Prostate gland (tissue), 2 donors: ENCODE measurements at regions not wholly inside any gene's neighbourhood (a gene's known extent, or its start where the extent isn't known, plus 50 kb on each side); places are given as distances from the start of the nearest gene placed in this dataset.

ENCODE experiments used
- DNase-seq: peaks from one replicate; pipeline ENCODE4 v3.0.0-alpha.2; 2019; ENCODE audit warnings: low spot score
- H3K27ac ChIP-seq, 2 donors: fragments of 200-600 bp; sonication (generic); 2 replicates each; pipeline ENCODE4 v1.5.1; 2017 to 2019
- H3K27me3 ChIP-seq: fragments of 200-600 bp; sonication (generic); replicated peaks from 2 replicates; pipeline ENCODE4 v1.5.1; 2019; ENCODE audit not compliant: insufficient read depth
- H3K36me3 ChIP-seq, 2 donors: fragments of 200-600 bp; sonication (generic); 1 replicate in 1 of 2; 2 replicates in 1 of 2; pipeline versions ENCODE4 v1.5.1 to v1.8.1; 2017 to 2019
- H3K4me1 ChIP-seq: fragments of 200-600 bp; sonication (generic); replicated peaks from 2 replicates; pipeline ENCODE4 v1.5.1; 2019
- H3K4me3 ChIP-seq, 2 donors: fragments of 200-600 bp; sonication (generic); 2 replicates each; pipeline ENCODE4 v1.5.1; 2017 to 2019
- H3K9me3 ChIP-seq: fragments of 200-600 bp; sonication (generic); 2 replicates; pipeline ENCODE4 v1.5.1; 2017
- CTCF ChIP-seq, 4 experiments: fragments of 200-600 bp in 2 of 4; fragments of 450-650 bp in 2 of 4; sonication (generic) in 2 of 4; IDR thresholded peaks; 1 replicate in 3 of 4; 2 replicates in 1 of 4; pipeline ENCODE4 v1.5.1; 2016 to 2019; ENCODE audit warnings: antibody characterized with exemption in 4 of 4, mild to moderate bottlenecking in 2 of 4, moderate library complexity in 2 of 4
- POLR2A ChIP-seq: fragments of 450-650 bp; IDR thresholded peaks from one replicate; pipeline ENCODE4 v1.6.1; 2016; ENCODE audit warnings: antibody characterized with exemption, mild to moderate bottlenecking
- POLR2AphosphoS5 ChIP-seq: sonication (generic); formaldehyde crosslinking; IDR thresholded peaks from one replicate; pipeline ENCODE4 v1.6.1; 2017; ENCODE audit warnings: antibody characterized with exemption
- WGBS: methylation state at CpG from one replicate; pipeline ENCODE4 v1.1.5; 2018; 5-methylcytosine and 5-hydroxymethylcytosine counted together
- intact Hi-C: fragments of 100-400 bp; cut with DNase I; formaldehyde crosslinking; loops from one replicate; pipeline ENCODE4 v1.14.2; 2022

- H3K27me3 ChIP-seq = no peaks in the 10 kb centered on the region
- WGBS = 58% methylated on average over 3 of the region's 3 CpGs
- H3K4me1 ChIP-seq = no peaks in the 10 kb centered on the region
- no peak for TF ChIP-seq CTCF (IDR thresholded peaks at IDR 0.05)
- no peak for TF ChIP-seq POLR2A
- TF ChIP-seq POLR2AphosphoS5 = no peak
- H3K4me3 ChIP-seq = no peak overlapping the region
- intact Hi-C loops = no loop called here
- DNase-seq = no peak
- no peaks in the 10 kb centered on the region for H3K9me3 ChIP-seq
- no peak overlapping the region for H3K27ac ChIP-seq
- no peaks in the 10 kb centered on the region for H3K36me3 ChIP-seq
Observed at GRCh38 chr4:38383646-38384121, 280.3 kb upstream of the KLF3 start.

- Histone ChIP-seq H3K27me3 (no peaks in the 10 kb centered on the region), H3K4me3 (no peak overlapping the region), H3K9me3 (no peaks in the 10 kb centered on the region), H3K36me3 (no peaks in the 10 kb centered on the region), H3K4me1 (no peaks in the 10 kb centered on the region), H3K27ac (peak overlapping the region in 1 of 2 donors; percentile 27)
- TF ChIP-seq POLR2A (no peak), CTCF (IDR thresholded peaks at IDR 0.05) (no peak), POLR2AphosphoS5 (peak; percentile 49)
- intact Hi-C loops = no loop called here
- WGBS = 64% methylated on average over 6 of the region's 6 CpGs
- DNase-seq = no peak
Observed at GRCh38 chr4:38385093-38386004, 278.6 kb upstream of the KLF3 start.

GRCh38 chr4:38386005-38386551, 277.9 kb upstream of the KLF3 start:
- no peak for DNase-seq
- no peaks in the 10 kb centered on the region for H3K9me3 ChIP-seq
- TF ChIP-seq POLR2AphosphoS5 (no peak), CTCF (IDR thresholded peaks at IDR 0.05) (no peak), POLR2A (no peak)
- WGBS = 20% methylated on average over 2 of the region's 2 CpGs
- H3K4me1 ChIP-seq = no peaks in the 10 kb centered on the region
- intact Hi-C loops = no loop called here
- no peaks in the 10 kb centered on the region for H3K27me3 ChIP-seq
- H3K27ac ChIP-seq = no peak overlapping the region
- H3K4me3 ChIP-seq = no peak overlapping the region
- H3K36me3 ChIP-seq = no peaks in the 10 kb centered on the region

- Histone ChIP-seq H3K4me1 (no peaks in the 10 kb centered on the region), H3K27ac (no peak overlapping the region), H3K36me3 (no peaks in the 10 kb centered on the region), H3K4me3 (no peak overlapping the region), H3K27me3 (no peaks in the 10 kb centered on the region), H3K9me3 (no peaks in the 10 kb centered on the region)
- TF ChIP-seq CTCF (IDR thresholded peaks at IDR 0.05) (no peak), POLR2AphosphoS5 (no peak), POLR2A (no peak)
- intact Hi-C loops = no loop called here
- WGBS = 56% methylated on average over 2 of the region's 2 CpGs
- DNase-seq = no peak
Observed at GRCh38 chr4:38386654-38387188, 277.3 kb upstream of the KLF3 start.
